ENCODE measurements at regions not wholly inside any gene's neighbourhood (a gene's known extent, or its start where the extent isn't known, plus 50 kb on each side); places are given as distances from the start of the nearest gene placed in this dataset.
"Not testable (repeated sequence)": the region's sequence is repeated elsewhere in the genome, so short reads cannot be mapped to it uniquely, and the experiment has no call there.

DNA sequence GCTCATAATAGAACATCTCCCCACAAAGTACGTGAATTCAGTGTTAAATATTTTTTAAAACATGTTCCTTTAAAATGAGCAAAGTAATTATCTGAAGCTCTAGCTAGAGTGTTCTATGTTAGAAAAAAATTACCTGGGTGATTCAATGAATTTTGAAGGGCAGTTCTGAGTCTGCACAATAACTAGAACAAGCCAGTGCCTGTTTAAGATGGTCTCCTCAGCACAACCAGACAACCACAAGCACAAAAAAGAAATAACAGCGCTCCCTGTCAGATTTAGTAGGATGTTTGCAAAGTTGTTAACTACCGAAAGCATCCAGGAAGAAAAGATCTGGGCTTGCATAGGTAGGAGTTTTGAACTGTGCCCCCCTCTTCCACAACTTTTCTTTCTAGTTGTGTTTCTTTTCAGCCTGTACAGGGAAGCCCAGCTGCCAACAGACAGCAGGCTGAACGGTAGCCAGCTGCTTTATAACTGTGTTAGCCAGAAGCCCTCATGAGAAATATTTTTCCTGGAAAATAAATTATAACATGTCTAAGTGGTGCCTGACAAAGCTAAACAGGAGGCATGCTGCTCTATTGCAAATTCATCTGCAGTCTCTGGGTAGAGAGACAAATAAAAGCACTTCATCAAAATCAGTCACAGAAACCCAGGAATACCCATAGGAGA lies 1026.9 kb downstream of the MAT2B start:
- no peaks in the 10 kb centered on the region for H3K4me1 Mint-ChIP-seq
- H3K27ac Mint-ChIP-seq, result no peak overlapping the region
- ChIA-PET POLR2A (no interaction called here), CTCF (interaction anchor here (1.1 kb wide), 1 partner anchor 28 kb away, joined by 3 read pairs; no protein-coding TSS in a partner anchor)
- no peak overlapping the region for H3K4me3 Mint-ChIP-seq
- ATAC-seq (ENCODE audit: low read depth), result no peak
- Histone ChIP-seq H3K36me3 (replicated peaks in 1 of 2; ENCODE audit: control extremely low read depth in 1 of 2, control insufficient read depth in 1 of 2, extremely low read depth in 1 of 2, insufficient read depth in 2 of 2, low read length in 1 of 2) (no peaks in the 10 kb centered on the region), H3K27ac (ENCODE audit: low read length in 2 of 2) (no peak overlapping the region), H4K20me1 (ENCODE audit: control insufficient read depth, insufficient read depth, low read length, poor library complexity, severe bottlenecking) (no peaks in the 10 kb centered on the region), H3K9me3 (ENCODE audit: control extremely low read depth in 1 of 3, control insufficient read depth in 2 of 3, insufficient read depth in 1 of 3, low read length in 2 of 3) (no peaks in the 10 kb centered on the region), H2AFZ (ENCODE audit: insufficient read depth, low read depth, low read length, poor library complexity, severe bottlenecking) (no peak overlapping the region), H3K4me3 (ENCODE audit: control extremely low read depth in 1 of 5, extremely low read depth in 1 of 5, insufficient read depth in 1 of 5, low read depth in 2 of 5, low read length in 4 of 5) (no peak overlapping the region), H3K4me2 (replicated peaks; ENCODE audit: low read depth, low read length, poor library complexity, severe bottlenecking) (no peak overlapping the region), H3K4me1 (ENCODE audit: control insufficient read depth in 2 of 2, insufficient read depth in 2 of 2, low read length in 2 of 2) (no peaks in the 10 kb centered on the region), H3K9ac (ENCODE audit: low read length) (no peak overlapping the region), H3K27me3 (replicated peaks in 1 of 4; ENCODE audit: control extremely low read depth in 1 of 4, control insufficient read depth in 3 of 4, insufficient read depth in 4 of 4, low read length in 3 of 4) (no peaks in the 10 kb centered on the region), H3K79me2 (ENCODE audit: control insufficient read depth, insufficient read depth, low read length) (no peaks in the 10 kb centered on the region)
- intact Hi-C loops (cut with micrococcal nuclease), result no loop called here
- DNase-seq, result no peak
- no peaks in the 10 kb centered on the region for H3K9me3 Mint-ChIP-seq (ENCODE audit: insufficient read depth)
- H3K27me3 Mint-ChIP-seq, result no peaks in the 10 kb centered on the region
- TF ChIP-seq EZH2 (IDR thresholded peaks at IDR 0.05; ENCODE audit: borderline replicate concordance, insufficient read depth, low read depth, low read length, poor library complexity, severe bottlenecking), result no peak
- TF ChIP-seq, protein P1, sequence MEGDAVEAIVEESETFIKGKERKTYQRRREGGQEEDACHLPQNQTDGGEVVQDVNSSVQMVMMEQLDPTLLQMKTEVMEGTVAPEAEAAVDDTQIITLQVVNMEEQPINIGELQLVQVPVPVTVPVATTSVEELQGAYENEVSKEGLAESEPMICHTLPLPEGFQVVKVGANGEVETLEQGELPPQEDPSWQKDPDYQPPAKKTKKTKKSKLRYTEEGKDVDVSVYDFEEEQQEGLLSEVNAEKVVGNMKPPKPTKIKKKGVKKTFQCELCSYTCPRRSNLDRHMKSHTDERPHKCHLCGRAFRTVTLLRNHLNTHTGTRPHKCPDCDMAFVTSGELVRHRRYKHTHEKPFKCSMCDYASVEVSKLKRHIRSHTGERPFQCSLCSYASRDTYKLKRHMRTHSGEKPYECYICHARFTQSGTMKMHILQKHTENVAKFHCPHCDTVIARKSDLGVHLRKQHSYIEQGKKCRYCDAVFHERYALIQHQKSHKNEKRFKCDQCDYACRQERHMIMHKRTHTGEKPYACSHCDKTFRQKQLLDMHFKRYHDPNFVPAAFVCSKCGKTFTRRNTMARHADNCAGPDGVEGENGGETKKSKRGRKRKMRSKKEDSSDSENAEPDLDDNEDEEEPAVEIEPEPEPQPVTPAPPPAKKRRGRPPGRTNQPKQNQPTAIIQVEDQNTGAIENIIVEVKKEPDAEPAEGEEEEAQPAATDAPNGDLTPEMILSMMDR (IDR thresholded peaks at IDR 0.05), result no peak
- WGBS (ENCODE audit: insufficient coverage), result no CpG with 5 or more reads among the region's 4 CpGs

DNA sequence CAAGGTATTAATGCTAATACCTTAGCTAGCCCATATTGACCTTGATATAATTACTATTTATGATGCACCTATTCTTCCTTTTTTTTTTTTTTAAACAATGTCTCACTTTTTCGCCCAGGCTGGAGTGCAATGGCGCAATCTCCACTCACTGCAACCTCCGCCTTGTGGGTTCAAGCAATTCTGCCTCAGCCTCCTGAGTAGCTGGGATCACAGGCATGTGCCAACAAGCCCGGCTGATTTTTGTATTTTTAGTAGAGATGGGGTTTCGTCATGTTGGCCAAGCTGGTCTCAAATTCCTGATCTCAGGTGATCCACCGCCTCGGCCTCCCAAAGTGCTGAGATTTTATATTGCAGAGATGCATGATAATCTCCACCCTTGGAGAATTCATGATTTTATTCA lies 1028.0 kb downstream of the MAT2B start:
- H2AFZ ChIP-seq (ENCODE audit: insufficient read depth, low read depth, low read length, poor library complexity, severe bottlenecking); H3K4me3 ChIP-seq (ENCODE audit: control extremely low read depth in 1 of 5, extremely low read depth in 1 of 5, insufficient read depth in 1 of 5, low read depth in 2 of 5, low read length in 4 of 5); H3K4me1 ChIP-seq (ENCODE audit: control insufficient read depth in 2 of 2, insufficient read depth in 2 of 2, low read length in 2 of 2); H3K36me3 ChIP-seq (replicated peaks in 1 of 2; ENCODE audit: control extremely low read depth in 1 of 2, control insufficient read depth in 1 of 2, extremely low read depth in 1 of 2, insufficient read depth in 2 of 2, low read length in 1 of 2); ATAC-seq (ENCODE audit: low read depth); H4K20me1 ChIP-seq (ENCODE audit: control insufficient read depth, insufficient read depth, low read length, poor library complexity, severe bottlenecking); H3K9me3 Mint-ChIP-seq (ENCODE audit: insufficient read depth); H3K9me3 ChIP-seq (ENCODE audit: control extremely low read depth in 1 of 3, control insufficient read depth in 2 of 3, insufficient read depth in 1 of 3, low read length in 2 of 3); H3K27ac Mint-ChIP-seq; POLR2A ChIA-PET; H3K27me3 ChIP-seq (replicated peaks in 1 of 4; ENCODE audit: control extremely low read depth in 1 of 4, control insufficient read depth in 3 of 4, insufficient read depth in 4 of 4, low read length in 3 of 4); H3K4me1 Mint-ChIP-seq; intact Hi-C loops (cut with micrococcal nuclease); H3K27ac ChIP-seq (ENCODE audit: low read length in 2 of 2); DNase-seq; H3K4me2 ChIP-seq (replicated peaks; ENCODE audit: low read depth, low read length, poor library complexity, severe bottlenecking); H3K79me2 ChIP-seq (ENCODE audit: control insufficient read depth, insufficient read depth, low read length); H3K9ac ChIP-seq (ENCODE audit: low read length); H3K27me3 Mint-ChIP-seq; H3K4me3 Mint-ChIP-seq: not testable (repeated sequence)
- CTCF ChIA-PET, result interaction anchor here (1.1 to 1.3 kb wide), 2 partner anchors 10 to 30 kb away, joined by 3 to 4 read pairs; no protein-coding TSS in a partner anchor
- 95% methylated on average over 6 of the region's 7 CpGs for WGBS (ENCODE audit: insufficient coverage)
